Naive thymus-derived CD4-positive, alpha-beta T cell (primary cell): ENCODE measurements at regions not wholly inside any gene's neighbourhood (a gene's known extent, or its start where the extent isn't known, plus 50 kb on each side); places are given as distances from the start of the nearest gene placed in this dataset.
"Not testable (repeated sequence)": the region's sequence is repeated elsewhere in the genome, so short reads cannot be mapped to it uniquely, and the experiment has no call there.

Experiments
- ATAC-seq: fragments of 150-1000 bp; cut with Tn5 transposase; 2 replicates; pipeline ENCODE4 v1.10.0; 2021; ENCODE audit warnings: mild to moderate bottlenecking, moderate library complexity
- CTCF ChIA-PET: fragments of 350-600 bp; sonication (Branson Sonifier 250); formaldehyde crosslinking; loops from one replicate; lab custom pipeline; 2021; ENCODE audit warnings: antibody characterized with exemption; lab: Charles Lee
- POLR2A ChIA-PET: fragments of 350-600 bp; sonication (Branson Sonifier 250); formaldehyde crosslinking; loops from one replicate; lab custom pipeline; 2021; ENCODE audit warnings: antibody characterized with exemption, inconsistent platforms; lab: Charles Lee
- DNase-seq, 9 donors: peaks; one replicate each; pipeline versions ENCODE4 v3.0.0 to v3.0.0-alpha.2; 2020 to 2022; ENCODE audit warnings: mixed read lengths in 1 of 9
- H3K27ac ChIP-seq: one replicate; pipeline ENCODE4 v1.7.0; 2013; ENCODE audit warnings: mild to moderate bottlenecking, low read depth, low read length, moderate library complexity
- H3K27me3 ChIP-seq, 2 donors: one replicate each; pipeline ENCODE4 v1.7.0; 2013; ENCODE audit warnings: low read length in 2 of 2, mild to moderate bottlenecking in 2 of 2, moderate library complexity in 2 of 2; ENCODE audit not compliant: control insufficient read depth in 2 of 2, insufficient read depth in 2 of 2
- H3K36me3 ChIP-seq, 3 experiments: 1 replicate in 2 of 3; 2 replicates in 1 of 3; pipeline ENCODE4 v1.7.0; 2013; ENCODE audit warnings: low read length in 3 of 3, mild to moderate bottlenecking in 3 of 3, moderate library complexity in 1 of 3; ENCODE audit not compliant: insufficient read depth in 3 of 3, control insufficient read depth in 2 of 3
- H3K4me1 ChIP-seq, 2 donors: one replicate each; pipeline ENCODE4 v1.7.0; 2013; ENCODE audit warnings: low read length in 2 of 2, mild to moderate bottlenecking in 2 of 2, moderate library complexity in 1 of 2; ENCODE audit not compliant: control insufficient read depth in 2 of 2, insufficient read depth in 2 of 2
- H3K4me3 ChIP-seq: 2 replicates; pipeline ENCODE4 v1.7.0; 2013; ENCODE audit warnings: mild to moderate bottlenecking, low read length
- H3K9me3 ChIP-seq, 3 experiments: 1 replicate in 2 of 3; 2 replicates in 1 of 3; pipeline ENCODE4 v1.7.0; 2013; ENCODE audit warnings: low read length in 3 of 3; ENCODE audit not compliant: control insufficient read depth in 2 of 3
- H3K27ac Mint-ChIP-seq, 9 donors: one replicate each; pipeline ENCODE4 v1.8.0; 2020 to 2022; ENCODE audit warnings: mixed read lengths in 9 of 9, mild to moderate bottlenecking in 8 of 9, moderate library complexity in 5 of 9, inconsistent platforms in 2 of 9
- H3K27me3 Mint-ChIP-seq, 5 donors: one replicate each; pipeline ENCODE4 v1.8.0; 2021 to 2022; ENCODE audit warnings: mixed read lengths in 5 of 5, mild to moderate bottlenecking in 1 of 5
- H3K36me3 Mint-ChIP-seq, 5 donors: one replicate each; pipeline ENCODE4 v1.8.0; 2020 to 2022; ENCODE audit warnings: mixed read lengths in 5 of 5, mild to moderate bottlenecking in 3 of 5, inconsistent platforms in 1 of 5
- H3K4me1 Mint-ChIP-seq, 7 donors: one replicate each; pipeline ENCODE4 v1.8.0; 2020 to 2022; ENCODE audit warnings: mixed read lengths in 7 of 7, mild to moderate bottlenecking in 3 of 7, inconsistent platforms in 1 of 7
- H3K4me3 Mint-ChIP-seq, 10 donors: one replicate each; pipeline ENCODE4 v1.8.0; 2020 to 2022; ENCODE audit warnings: mild to moderate bottlenecking in 10 of 10, mixed read lengths in 10 of 10, moderate library complexity in 6 of 10, inconsistent platforms in 2 of 10
- H3K9me3 Mint-ChIP-seq, 11 donors: one replicate each; pipeline ENCODE4 v1.8.0; 2020 to 2022; ENCODE audit warnings: mixed read lengths in 11 of 11, mild to moderate bottlenecking in 4 of 11, inconsistent platforms in 1 of 11, moderate library complexity in 1 of 11
- intact Hi-C, 2 donors: fragments of 100-400 bp; cut with micrococcal nuclease; formaldehyde crosslinking; loops; one replicate each; pipeline ENCODE4 v1.15.1; 2023

- Histone ChIP-seq H3K4me1 (no peaks in the 10 kb centered on the region), H3K9me3 (no peaks in the 10 kb centered on the region), H3K27me3 (no peaks in the 10 kb centered on the region), H3K4me3 (no peak overlapping the region), H3K36me3 (no peaks in the 10 kb centered on the region), H3K27ac (no peak overlapping the region)
- Mint-ChIP-seq H3K9me3 (peaks cover 0 to 11% (median 2%) of the 10 kb centered on the region in 11 donors), H3K27me3 (no peaks in the 10 kb centered on the region), H3K4me3 (no peak overlapping the region), H3K27ac (no peak overlapping the region), H3K4me1 (no peaks in the 10 kb centered on the region), H3K36me3 (no peaks in the 10 kb centered on the region)
- POLR2A ChIA-PET = no interaction called here
- DNase-seq (no peak), ATAC-seq (no peak)
- CTCF ChIA-PET = no interaction called here
- intact Hi-C loops = no loop called here
These were observed 816.0 kb upstream of the PCDH10 start for GRCh38 chr4:132332932-132333723.

- ChIA-PET POLR2A (no interaction called here), CTCF (no interaction called here)
- DNase-seq (no peak), ATAC-seq (no peak)
- Mint-ChIP-seq H3K4me3 (no peak overlapping the region), H3K9me3 (peaks cover 0 to 15% (median 0%) of the 10 kb centered on the region in 11 donors), H3K27me3 (no peaks in the 10 kb centered on the region), H3K4me1 (no peaks in the 10 kb centered on the region), H3K36me3 (no peaks in the 10 kb centered on the region), H3K27ac (no peak overlapping the region)
- Histone ChIP-seq H3K9me3 (no peaks in the 10 kb centered on the region), H3K27ac (no peak overlapping the region), H3K4me1 (no peaks in the 10 kb centered on the region), H3K27me3 (no peaks in the 10 kb centered on the region), H3K4me3 (no peak overlapping the region), H3K36me3 (no peaks in the 10 kb centered on the region)
- intact Hi-C loops = no loop called here
These were observed 815.4 kb upstream of the PCDH10 start for GRCh38 chr4:132333724-132334047.

GRCh38 chr4:132334081-132334480 lies 815.0 kb upstream of the PCDH10 start:
- Mint-ChIP-seq H3K27me3 (no peaks in the 10 kb centered on the region), H3K36me3 (no peaks in the 10 kb centered on the region), H3K4me1 (no peaks in the 10 kb centered on the region), H3K27ac (no peak overlapping the region), H3K4me3 (no peak overlapping the region), H3K9me3 (peaks cover 0 to 19% (median 0%) of the 10 kb centered on the region in 11 donors)
- ChIA-PET POLR2A (no interaction called here), CTCF (no interaction called here)
- DNase-seq = no peak
- no peak overlapping the region for H3K27ac ChIP-seq
- no peaks in the 10 kb centered on the region for H3K4me1 ChIP-seq
- no peaks in the 10 kb centered on the region for H3K9me3 ChIP-seq
- no peaks in the 10 kb centered on the region for H3K36me3 ChIP-seq
- no peak for ATAC-seq
- H3K27me3 ChIP-seq = no peaks in the 10 kb centered on the region
- intact Hi-C loops = no loop called here
- H3K4me3 ChIP-seq = no peak overlapping the region

- ChIA-PET POLR2A (no interaction called here), CTCF (no interaction called here)
- no peak for ATAC-seq
- no peak overlapping the region for H3K4me3 Mint-ChIP-seq
- no peak overlapping the region for H3K27ac Mint-ChIP-seq
- no peak overlapping the region for H3K4me3 ChIP-seq
- intact Hi-C loops = no loop called here
- DNase-seq = no peak
- no peaks in the 10 kb centered on the region for H3K27me3 ChIP-seq
- H3K4me1 Mint-ChIP-seq = no peaks in the 10 kb centered on the region
- H3K36me3 Mint-ChIP-seq = no peaks in the 10 kb centered on the region
- H3K9me3 ChIP-seq = no peaks in the 10 kb centered on the region
- H3K27ac ChIP-seq = no peak overlapping the region
- no peaks in the 10 kb centered on the region for H3K36me3 ChIP-seq
- H3K4me1 ChIP-seq = no peaks in the 10 kb centered on the region
- no peaks in the 10 kb centered on the region for H3K27me3 Mint-ChIP-seq
- peaks cover 0 to 5% (median 2%) of the 10 kb centered on the region in 11 donors for H3K9me3 Mint-ChIP-seq
These were observed 803.9 kb upstream of the PCDH10 start for GRCh38 chr4:132344924-132345828.

GRCh38 chr4:132346016-132346415 lies 803.1 kb upstream of the PCDH10 start:
- no peaks in the 10 kb centered on the region for H3K4me1 Mint-ChIP-seq
- CTCF ChIA-PET = no interaction called here
- Histone ChIP-seq H3K36me3 (no peaks in the 10 kb centered on the region), H3K4me3 (no peak overlapping the region), H3K4me1 (no peaks in the 10 kb centered on the region), H3K27me3 (no peaks in the 10 kb centered on the region), H3K9me3 (no peaks in the 10 kb centered on the region), H3K27ac (no peak overlapping the region)
- no peaks in the 10 kb centered on the region for H3K36me3 Mint-ChIP-seq
- DNase-seq = no peak
- intact Hi-C loops = no loop called here
- no peak overlapping the region for H3K27ac Mint-ChIP-seq
- ATAC-seq = no peak
- peaks cover 0 to 5% (median 2%) of the 10 kb centered on the region in 11 donors for H3K9me3 Mint-ChIP-seq
- no peak overlapping the region for H3K4me3 Mint-ChIP-seq
- POLR2A ChIA-PET = no interaction called here
- H3K27me3 Mint-ChIP-seq = no peaks in the 10 kb centered on the region

GRCh38 chr4:132351606-132352005 lies 797.5 kb upstream of the PCDH10 start:
- H3K27ac ChIP-seq, H3K36me3 Mint-ChIP-seq, ATAC-seq, H3K27me3 ChIP-seq, intact Hi-C loops, H3K36me3 ChIP-seq, H3K27ac Mint-ChIP-seq, H3K4me1 Mint-ChIP-seq, H3K9me3 ChIP-seq, H3K4me3 Mint-ChIP-seq, CTCF ChIA-PET, POLR2A ChIA-PET, DNase-seq, H3K27me3 Mint-ChIP-seq, H3K4me3 ChIP-seq, H3K4me1 ChIP-seq: not testable (repeated sequence)
- H3K9me3 Mint-ChIP-seq = peaks cover 0 to 19% (median 8%) of the 10 kb centered on the region in 11 donors
